ENCODE measurements at regions not wholly inside any gene's neighbourhood (a gene's known extent, or its start where the extent isn't known, plus 50 kb on each side); places are given as distances from the start of the nearest gene placed in this dataset.

GRCh38 chr11:39462506-39462905 lies 1996.9 kb downstream of the LRRC4C start:
- intact Hi-C loops (cut with DNase I): no loop called here
- Histone ChIP-seq H3K4me1 (no peaks in the 10 kb centered on the region), H3K27ac (no peak overlapping the region), H3K9me3 (no peaks in the 10 kb centered on the region), H3K27me3 (ENCODE audit: low read depth) (no peaks in the 10 kb centered on the region), H3K36me3 (no peaks in the 10 kb centered on the region), H3K4me3 (no peak overlapping the region)
- ATAC-seq: no peak
- DNase-seq: no peak
- no peak for TF ChIP-seq CTCF (IDR thresholded peaks at IDR 0.05)

GRCh38 chr11:39461066-39461465 lies 1998.4 kb downstream of the LRRC4C start:
- H3K9me3 ChIP-seq: no peaks in the 10 kb centered on the region
- intact Hi-C loops (cut with DNase I): no loop called here
- no peak for TF ChIP-seq CTCF (IDR thresholded peaks at IDR 0.05)
- DNase-seq (no peak), ATAC-seq (no peak)
- no peak overlapping the region for H3K27ac ChIP-seq
- H3K36me3 ChIP-seq: no peaks in the 10 kb centered on the region
- H3K4me3 ChIP-seq: no peak overlapping the region
- no peaks in the 10 kb centered on the region for H3K27me3 ChIP-seq (ENCODE audit: low read depth)
- no peaks in the 10 kb centered on the region for H3K4me1 ChIP-seq

GRCh38 chr11:39459606-39460005 lies 1999.8 kb downstream of the LRRC4C start:
- Histone ChIP-seq H3K4me3 (no peak overlapping the region), H3K9me3 (no peaks in the 10 kb centered on the region), H3K4me1 (no peaks in the 10 kb centered on the region), H3K27ac (no peak overlapping the region), H3K27me3 (ENCODE audit: low read depth) (no peaks in the 10 kb centered on the region), H3K36me3 (no peaks in the 10 kb centered on the region)
- intact Hi-C loops (cut with DNase I): no loop called here
- DNase-seq: no peak
- no peak for TF ChIP-seq CTCF (IDR thresholded peaks at IDR 0.05)
- no peak for ATAC-seq

- ATAC-seq (no peak), DNase-seq (no peak)
- H3K4me1 ChIP-seq: no peaks in the 10 kb centered on the region
- no peaks in the 10 kb centered on the region for H3K27me3 ChIP-seq (ENCODE audit: low read depth)
- no peaks in the 10 kb centered on the region for H3K9me3 ChIP-seq
- intact Hi-C loops (cut with DNase I): no loop called here
- no peak overlapping the region for H3K27ac ChIP-seq
- no peak for TF ChIP-seq CTCF (IDR thresholded peaks at IDR 0.05)
- no peak overlapping the region for H3K4me3 ChIP-seq
- no peaks in the 10 kb centered on the region for H3K36me3 ChIP-seq
These were observed 2001.0 kb downstream of the LRRC4C start for GRCh38 chr11:39458481-39458880.

GRCh38 chr11:39443424-39444022 lies 2015.9 kb downstream of the LRRC4C start:
- H3K4me1 ChIP-seq: no peaks in the 10 kb centered on the region
- DNase-seq (no peak), ATAC-seq (no peak)
- H3K9me3 ChIP-seq: no peaks in the 10 kb centered on the region
- no peak for TF ChIP-seq CTCF (IDR thresholded peaks at IDR 0.05)
- no peak overlapping the region for H3K4me3 ChIP-seq
- H3K27ac ChIP-seq: no peak overlapping the region
- H3K27me3 ChIP-seq (ENCODE audit: low read depth): no peaks in the 10 kb centered on the region
- intact Hi-C loops (cut with DNase I): no loop called here
- H3K36me3 ChIP-seq: no peaks in the 10 kb centered on the region

GRCh38 chr11:39442177-39442576 lies 2017.3 kb downstream of the LRRC4C start:
- no peak for DNase-seq
- H3K36me3 ChIP-seq: no peaks in the 10 kb centered on the region
- no peak for ATAC-seq
- intact Hi-C loops (cut with DNase I): no loop called here
- H3K27ac ChIP-seq: no peak overlapping the region
- no peaks in the 10 kb centered on the region for H3K27me3 ChIP-seq (ENCODE audit: low read depth)
- H3K9me3 ChIP-seq: no peaks in the 10 kb centered on the region
- no peak overlapping the region for H3K4me3 ChIP-seq
- TF ChIP-seq CTCF (IDR thresholded peaks at IDR 0.05): no peak
- no peaks in the 10 kb centered on the region for H3K4me1 ChIP-seq
